DMS114 treated with DMSO at 0.1 percent for 48 hours (cell line): ENCODE measurements at regions not wholly inside any gene's neighbourhood (a gene's known extent, or its start where the extent isn't known, plus 50 kb on each side); places are given as distances from the start of the nearest gene placed in this dataset.

ENCODE experiments used
- DNase-seq: peaks from one replicate; lab custom pipeline; 2025; ENCODE audit not compliant: unreplicated experiment; lab: John Stamatoyannopoulos, UW

- no peak for DNase-seq
Observed at GRCh38 chr4:104138116-104138515, 356.6 kb downstream of the CXXC4 start.

DNA sequence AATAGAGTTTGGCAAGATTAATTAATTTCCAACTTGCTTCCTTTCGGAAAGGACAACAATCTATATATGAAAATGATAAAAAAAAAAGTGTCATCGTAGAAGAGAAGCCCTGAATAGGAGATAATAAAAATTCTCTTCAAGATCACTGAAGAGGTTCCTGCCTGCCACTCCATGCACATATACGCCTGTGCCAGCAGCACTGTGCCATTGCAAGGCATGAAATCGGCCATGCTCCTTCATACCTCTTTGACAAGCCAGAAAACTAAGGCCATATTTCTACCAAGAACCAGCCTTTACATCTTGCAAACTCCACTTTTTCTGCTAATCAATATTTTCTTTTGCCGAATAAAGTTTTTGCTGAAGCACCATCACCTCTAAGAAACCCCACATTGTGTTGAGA, 365.5 kb downstream of the CXXC4 start:
- DNase-seq: no peak

DNA sequence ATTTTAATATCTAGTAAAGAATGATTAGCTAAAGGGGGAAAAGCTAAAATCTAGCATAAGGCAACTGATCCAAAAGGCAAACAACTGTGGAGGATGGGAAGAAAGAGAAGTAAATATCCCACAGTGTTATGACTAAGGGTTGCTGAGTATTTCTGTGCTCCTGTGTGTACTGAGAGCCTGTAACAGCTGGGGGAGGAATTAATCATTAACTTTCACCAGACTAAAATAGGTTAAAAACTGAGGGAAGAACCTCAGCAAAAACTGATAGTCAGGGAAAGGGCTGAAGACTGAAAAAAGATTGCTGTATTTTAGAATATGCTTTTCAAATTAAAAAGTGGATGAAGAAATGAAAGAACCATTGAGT, 365.9 kb downstream of the CXXC4 start:
- no peak for DNase-seq

- DNase-seq: no peak
Observed at GRCh38 chr4:104128031-104128849, 366.5 kb downstream of the CXXC4 start.

DNA sequence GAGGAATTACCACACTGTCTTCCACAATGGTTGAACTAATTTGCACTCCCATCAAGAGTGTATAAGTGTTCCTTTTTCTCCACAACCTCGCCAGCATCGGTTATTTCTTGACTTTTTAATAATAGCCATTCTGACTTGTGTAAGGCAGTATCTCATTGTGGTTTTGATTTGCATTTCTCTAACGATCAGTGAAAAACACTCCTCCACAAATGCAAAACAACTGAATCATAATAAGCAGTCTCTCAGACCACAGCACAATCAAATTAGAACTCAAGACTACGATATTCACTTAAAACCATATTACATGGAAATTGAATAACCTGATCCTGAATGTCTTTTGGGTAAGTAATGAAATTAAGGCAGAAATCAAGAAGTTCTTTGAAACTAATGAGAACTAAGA, 371.7 kb downstream of the CXXC4 start:
- DNase-seq: no peak

- DNase-seq: no peak
Observed at GRCh38 chr4:104117776-104118175, 376.9 kb downstream of the CXXC4 start.

DNA sequence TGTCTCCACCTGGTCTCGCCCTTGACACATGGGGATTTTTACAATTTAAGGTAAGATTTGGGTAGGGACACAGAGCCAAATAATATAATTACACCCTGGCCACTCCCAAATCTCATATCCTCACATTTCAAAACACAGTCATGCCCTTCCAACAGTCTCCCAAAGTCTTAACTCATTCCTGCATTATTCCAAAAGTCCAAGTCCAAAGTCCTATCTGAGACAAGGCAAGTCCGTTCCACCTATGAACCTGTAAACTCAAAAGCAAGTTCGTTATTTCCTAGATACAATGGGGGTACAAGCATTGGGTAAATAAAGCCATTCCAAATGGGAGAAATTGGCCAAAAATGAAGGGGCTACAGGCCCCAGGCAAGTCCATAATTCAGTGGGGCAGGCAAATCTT, 380.8 kb downstream of the CXXC4 start:
- DNase-seq: no peak

GRCh38 chr4:104099141-104099540, 379.4 kb upstream of the TACR3 start:
- no peak for DNase-seq

DNA sequence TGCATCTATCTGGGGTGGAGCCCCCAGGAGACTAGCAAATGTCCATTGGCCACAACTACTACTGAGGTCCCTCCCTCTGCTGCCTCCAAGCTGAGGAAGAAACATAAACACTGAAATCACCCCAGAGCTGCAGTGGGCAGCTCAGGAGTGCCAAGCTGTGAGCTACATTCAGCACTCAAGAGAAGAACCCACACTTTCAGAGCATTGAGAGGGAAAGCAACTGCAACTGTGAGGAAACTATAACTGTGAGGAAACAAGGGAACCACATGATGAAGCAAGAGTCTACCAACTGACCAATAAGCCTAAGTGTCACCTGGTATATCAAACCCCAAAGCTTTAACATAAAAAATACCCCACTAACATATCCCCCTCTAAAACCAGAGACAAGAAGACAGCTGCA, 373.5 kb upstream of the TACR3 start:
- no peak for DNase-seq

DNA sequence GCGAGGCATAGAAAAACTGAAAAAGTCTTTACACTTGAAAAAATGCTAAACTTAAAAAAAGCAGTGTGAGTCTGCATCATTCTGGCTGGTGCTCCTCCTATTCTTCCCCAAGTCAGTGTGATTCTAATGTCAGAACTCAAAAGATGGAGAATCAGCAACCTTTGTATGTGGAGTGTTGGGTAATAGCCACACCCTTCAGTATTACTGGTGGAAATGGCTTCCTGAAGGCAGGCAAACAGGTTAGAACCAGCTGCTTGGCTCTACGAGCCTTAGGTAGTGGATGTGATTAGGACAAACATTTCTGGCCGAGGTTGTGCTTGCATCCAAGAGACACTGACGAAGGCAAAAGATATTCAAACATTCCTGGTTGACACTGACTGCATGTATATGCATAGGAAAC, 353.4 kb upstream of the TACR3 start:
- no peak for DNase-seq

- no peak for DNase-seq
Observed at GRCh38 chr4:104066533-104066932, 346.7 kb upstream of the TACR3 start.

DNA sequence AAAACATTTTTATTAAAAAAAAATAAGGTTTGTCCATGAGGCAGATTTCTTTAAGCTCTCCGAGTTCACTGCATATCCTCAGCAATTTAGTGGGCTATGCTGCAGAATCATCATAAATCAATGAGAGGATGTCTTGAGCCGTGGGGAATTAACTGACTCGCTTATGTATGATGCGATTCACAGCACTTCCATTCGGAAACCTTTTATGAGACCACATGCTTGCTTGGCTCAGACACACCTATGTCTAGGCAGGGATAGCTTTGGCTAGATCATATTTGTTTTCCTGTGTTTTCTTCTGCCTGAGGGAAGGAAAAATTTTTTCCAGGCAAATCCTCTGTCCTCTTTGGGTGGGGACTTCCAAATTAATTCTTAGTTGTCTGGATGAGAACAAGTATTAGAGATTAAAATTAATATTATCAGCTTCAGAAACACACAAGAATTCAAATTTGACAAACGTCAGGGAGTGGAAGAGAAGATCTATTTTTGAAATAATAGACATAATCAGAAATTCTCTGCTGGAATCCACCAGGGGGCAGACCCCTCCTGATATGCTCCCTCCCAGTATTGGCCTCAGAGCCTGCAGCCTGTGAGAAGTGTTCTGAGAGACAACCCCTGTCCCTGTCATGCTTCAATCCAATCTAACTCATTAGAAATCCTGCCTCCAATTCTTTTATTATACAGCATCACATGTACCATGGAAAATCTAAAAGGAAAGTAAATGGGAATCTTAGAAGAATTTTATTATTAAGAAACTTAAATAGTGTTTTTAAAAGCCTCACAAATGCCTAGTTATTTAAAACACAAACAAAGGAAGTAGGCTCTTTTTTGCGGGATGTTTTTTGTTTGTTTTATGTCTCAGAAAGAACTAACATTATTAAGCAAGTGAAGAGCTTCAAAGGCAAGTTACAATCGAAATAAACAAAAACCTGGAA, 345.1 kb upstream of the TACR3 start:
- peak; percentile 22 for DNase-seq

GRCh38 chr4:104063341-104063740, 343.6 kb upstream of the TACR3 start:
- no peak for DNase-seq

- DNase-seq: no peak
Observed at GRCh38 chr4:104044369-104044768, 324.6 kb upstream of the TACR3 start.

DNA sequence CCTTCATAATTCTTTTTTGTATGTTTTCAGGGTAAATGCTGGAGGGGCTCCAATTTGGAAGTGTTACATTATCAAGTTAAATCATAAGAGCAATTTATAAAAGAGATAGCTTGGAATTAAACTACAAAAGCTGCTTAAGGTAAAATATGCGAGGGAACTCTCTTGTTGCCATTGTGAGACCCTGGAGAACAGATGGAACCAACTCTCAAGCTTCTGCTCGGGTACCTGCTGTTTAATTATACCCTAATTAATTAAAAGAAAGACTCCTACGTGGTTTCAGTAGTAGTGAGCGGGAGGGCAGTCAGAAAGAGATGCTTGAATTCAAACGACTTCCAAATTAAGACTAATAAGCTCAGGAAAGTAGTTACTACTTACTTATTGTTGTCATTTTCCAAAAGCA, 313.1 kb upstream of the TACR3 start:
- DNase-seq: no peak

GRCh38 chr4:104025251-104025650, 305.5 kb upstream of the TACR3 start:
- no peak for DNase-seq

DNA sequence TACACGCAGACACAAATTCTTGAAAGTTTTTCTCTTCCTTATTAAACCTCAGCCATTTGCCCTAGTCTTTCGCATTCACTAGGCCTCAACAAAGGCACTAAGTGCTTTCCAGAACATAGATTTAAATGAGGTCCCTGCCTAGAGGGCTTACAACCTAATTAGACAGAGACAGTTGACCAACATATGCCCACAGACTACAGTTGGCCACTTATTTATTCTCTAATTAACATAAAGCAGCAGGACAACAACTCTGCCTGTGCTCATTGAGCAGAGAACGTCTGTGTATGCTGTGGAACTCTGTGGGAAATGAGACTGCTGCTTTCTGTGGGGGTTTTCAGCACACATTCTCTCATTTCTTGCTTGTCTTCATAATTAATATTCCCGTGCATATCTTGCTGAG, 303.0 kb upstream of the TACR3 start:
- DNase-seq: no peak

- no peak for DNase-seq
Observed at GRCh38 chr4:104022226-104022625, 302.4 kb upstream of the TACR3 start.

- no peak for DNase-seq
Observed at GRCh38 chr4:104020641-104021040, 300.9 kb upstream of the TACR3 start.

- DNase-seq: no peak
Observed at GRCh38 chr4:104017213-104017612, 297.4 kb upstream of the TACR3 start.

- peak; percentile 33 for DNase-seq
Observed at GRCh38 chr4:104015680-104016079, 295.9 kb upstream of the TACR3 start.

DNA sequence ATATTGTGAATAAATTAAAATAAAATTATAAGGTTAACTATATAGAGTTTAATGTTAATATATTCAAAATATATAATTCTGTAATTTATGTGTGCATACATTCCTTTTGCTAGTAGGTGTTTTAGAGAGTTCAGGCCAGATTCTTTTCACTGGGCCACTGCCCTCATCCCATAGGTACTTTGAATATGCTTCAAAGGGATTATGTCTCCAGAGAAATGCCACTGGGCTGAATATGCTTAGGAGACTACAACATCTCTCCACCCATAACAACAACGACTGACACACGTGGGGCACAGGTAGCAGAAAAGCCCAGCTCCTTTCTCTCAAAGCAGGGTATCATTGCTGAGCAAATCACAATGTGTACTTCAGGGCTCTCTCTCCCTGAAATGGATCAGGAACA, 290.9 kb upstream of the TACR3 start:
- no peak for DNase-seq
